ENCODE measurements at regions not wholly inside any gene's neighbourhood (a gene's known extent, or its start where the extent isn't known, plus 50 kb on each side); places are given as distances from the start of the nearest gene placed in this dataset.

- TF ChIP-seq CTCF (IDR thresholded peaks at IDR 0.05) (no peak), POLR2A (IDR thresholded peaks at IDR 0.05) (no peak), POLR2AphosphoS5 (IDR thresholded peaks at IDR 0.05) (no peak)
These were observed 55.4 kb upstream of the KIF5B start for GRCh38 chr10:32111585-32111984.

Measured in prostate gland (tissue), 2 donors.